ENCODE measurements at regions not wholly inside any gene's neighbourhood (a gene's known extent, or its start where the extent isn't known, plus 50 kb on each side); places are given as distances from the start of the nearest gene placed in this dataset.

DNA sequence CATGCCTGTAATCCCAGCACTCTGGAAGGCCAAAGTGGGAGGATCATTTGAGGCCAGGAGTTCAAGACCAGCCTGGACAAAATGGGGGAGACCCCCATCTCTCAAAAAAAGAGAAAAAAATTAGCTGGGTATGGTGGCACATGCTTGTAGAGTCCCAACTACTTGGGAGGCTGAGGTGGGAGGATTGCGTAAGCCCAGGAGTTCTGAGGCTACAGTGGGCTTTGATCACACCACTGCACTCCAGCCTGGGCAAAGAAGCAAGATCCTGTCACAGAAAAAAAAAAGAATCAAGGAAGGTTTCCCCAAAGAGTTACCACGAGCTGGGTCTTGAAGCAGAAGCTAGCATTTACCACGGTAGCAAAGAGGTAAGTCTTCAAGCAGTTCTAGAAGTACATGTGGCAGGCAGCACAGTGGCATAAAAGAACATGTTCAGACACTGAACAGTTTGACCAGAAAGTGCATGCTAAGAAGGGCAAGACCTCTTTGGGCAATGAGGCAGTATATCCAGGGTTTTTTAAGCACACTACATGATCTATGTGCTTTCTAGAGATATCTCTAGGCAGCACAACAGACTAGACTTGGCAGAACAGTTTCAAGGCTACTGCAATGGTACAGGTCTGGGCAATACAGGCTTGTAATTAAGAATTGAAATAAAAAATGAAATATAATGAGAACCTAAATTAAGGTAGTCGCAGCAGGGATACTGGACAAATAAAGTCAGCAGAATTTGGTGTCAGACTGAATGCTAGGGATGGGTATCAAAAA is 418.5 kb downstream of the SHQ1 start:
- H3K36me3 Mint-ChIP-seq (ENCODE audit: low read depth): peaks cover 64% of the 10 kb centered on the region
- H3K9me3 Mint-ChIP-seq: peaks cover 4% of the 10 kb centered on the region
- no peaks in the 10 kb centered on the region for H3K27me3 Mint-ChIP-seq
- H3K27ac Mint-ChIP-seq: no peak overlapping the region
- no peak for ATAC-seq (replicated peaks)
- peak overlapping the region; percentile 39 for H3K4me3 Mint-ChIP-seq
- peaks cover 58% of the 10 kb centered on the region for H3K4me1 Mint-ChIP-seq

DNA sequence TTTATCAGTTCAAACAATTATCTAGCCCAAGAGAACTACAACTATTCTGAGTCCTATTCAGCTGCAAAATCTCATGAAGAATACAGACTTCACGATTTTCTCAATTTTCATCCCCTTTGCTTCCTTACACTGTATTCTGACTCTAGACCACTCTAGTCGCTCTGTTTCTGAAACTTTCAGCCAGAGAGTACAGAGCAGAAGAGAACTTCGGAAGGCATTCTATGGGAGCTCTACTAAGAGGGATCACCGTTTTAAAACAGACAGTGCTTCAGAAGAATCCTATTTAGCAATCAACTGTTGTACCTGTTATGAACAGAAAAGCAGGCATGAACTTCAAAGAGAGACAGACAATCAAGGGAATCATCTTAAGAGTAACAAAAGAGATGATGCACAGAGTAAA is 419.4 kb downstream of the SHQ1 start:
- no peaks in the 10 kb centered on the region for H3K9me3 Mint-ChIP-seq
- H3K27me3 Mint-ChIP-seq: no peaks in the 10 kb centered on the region
- H3K4me3 Mint-ChIP-seq: peak overlapping the region; percentile 39
- H3K27ac Mint-ChIP-seq: peak overlapping the region; percentile 56
- ATAC-seq (replicated peaks): peak; percentile 24
- H3K4me1 Mint-ChIP-seq: peaks cover 51% of the 10 kb centered on the region
- peaks cover 64% of the 10 kb centered on the region for H3K36me3 Mint-ChIP-seq (ENCODE audit: low read depth)

DNA sequence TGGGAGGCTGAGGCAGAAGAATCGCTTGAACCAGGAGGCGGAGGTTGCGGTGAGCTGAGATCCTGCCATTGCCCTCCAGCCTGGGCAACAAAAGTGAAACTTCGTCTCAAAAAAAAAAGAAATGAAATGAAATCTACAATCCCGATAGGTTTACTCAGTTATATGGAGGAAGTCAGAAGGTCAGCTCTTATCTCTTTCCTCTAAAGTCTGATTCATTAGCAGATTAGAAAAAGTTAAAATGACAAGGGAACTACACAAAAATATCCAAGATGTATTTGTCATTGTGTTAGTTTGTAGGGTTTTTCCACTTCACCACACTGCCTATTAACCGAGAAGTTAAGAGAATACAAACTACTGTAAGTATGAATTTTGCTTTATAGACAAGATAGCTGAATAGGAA is 420.6 kb downstream of the SHQ1 start:
- Mint-ChIP-seq H3K27me3 (no peaks in the 10 kb centered on the region), H3K36me3 (ENCODE audit: low read depth) (peaks cover 62% of the 10 kb centered on the region), H3K4me3 (peak overlapping the region; percentile 64), H3K4me1 (peaks cover 40% of the 10 kb centered on the region), H3K27ac (peak overlapping the region; percentile 92), H3K9me3 (no peaks in the 10 kb centered on the region)
- ATAC-seq (replicated peaks): peak; percentile 71

DNA sequence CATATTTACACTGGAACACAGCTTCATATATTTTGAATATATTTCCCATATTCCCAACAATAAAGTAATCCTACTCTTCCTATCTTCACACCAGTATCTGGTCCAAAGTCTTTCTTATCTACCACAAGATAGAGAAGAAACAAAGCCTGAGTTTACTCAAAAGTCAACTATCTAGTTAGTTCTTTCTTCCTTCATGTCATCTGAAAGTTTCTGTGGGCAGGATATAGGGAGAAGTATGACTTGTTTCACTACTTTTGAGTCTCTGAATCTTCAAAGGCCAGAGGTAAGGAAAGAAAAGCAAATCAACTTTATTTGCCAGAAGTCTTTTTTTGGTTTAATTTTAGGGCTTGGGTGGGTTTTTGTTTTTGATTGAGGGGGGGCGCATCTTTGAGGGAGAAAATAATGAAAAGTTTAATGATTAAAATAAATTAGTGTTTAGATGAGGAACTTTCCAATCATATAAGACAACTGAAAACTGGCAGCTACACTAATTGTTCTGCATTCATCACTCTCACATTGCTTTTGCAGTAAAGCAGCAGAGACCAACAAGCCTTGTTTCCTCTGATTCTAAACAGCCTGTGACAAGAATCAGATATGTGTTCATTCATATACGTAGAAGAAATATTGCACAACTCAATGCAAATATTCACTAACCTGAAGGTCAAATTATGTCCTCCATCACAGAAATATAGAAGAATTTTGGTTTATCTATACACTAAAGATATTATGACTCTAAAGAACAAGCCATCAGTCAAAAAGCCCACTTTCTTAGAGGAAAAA is 421.4 kb downstream of the SHQ1 start:
- Mint-ChIP-seq H3K27ac (peak overlapping the region; percentile 92), H3K27me3 (no peaks in the 10 kb centered on the region), H3K4me3 (peak overlapping the region; percentile 64), H3K9me3 (no peaks in the 10 kb centered on the region), H3K4me1 (peaks cover 44% of the 10 kb centered on the region), H3K36me3 (ENCODE audit: low read depth) (peaks cover 62% of the 10 kb centered on the region)
- ATAC-seq (replicated peaks): peak; percentile 71

DNA sequence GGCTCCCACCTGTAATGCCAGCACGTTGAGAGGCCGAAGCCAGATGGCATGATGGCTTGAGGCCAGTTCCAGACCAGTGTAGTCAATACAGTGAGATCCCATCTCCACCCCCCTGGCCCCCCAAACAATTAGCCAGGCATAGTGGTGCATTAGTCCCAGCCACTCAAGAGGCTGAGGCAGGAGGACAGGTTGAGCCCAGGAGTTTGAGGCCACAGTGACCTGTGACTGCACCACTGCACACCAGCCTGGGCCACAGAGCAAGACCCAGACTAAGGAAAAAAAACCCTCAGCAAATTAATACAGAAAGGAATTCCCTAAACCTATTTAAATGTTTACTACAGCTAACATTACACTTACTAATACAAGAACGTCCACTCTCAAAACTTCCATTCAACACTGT is 424.6 kb downstream of the SHQ1 start:
- peaks cover 50% of the 10 kb centered on the region for H3K4me1 Mint-ChIP-seq
- H3K36me3 Mint-ChIP-seq (ENCODE audit: low read depth): peaks cover 77% of the 10 kb centered on the region
- no peaks in the 10 kb centered on the region for H3K9me3 Mint-ChIP-seq
- no peak for ATAC-seq (replicated peaks)
- no peaks in the 10 kb centered on the region for H3K27me3 Mint-ChIP-seq
- H3K4me3 Mint-ChIP-seq: no peak overlapping the region
- H3K27ac Mint-ChIP-seq: no peak overlapping the region

DNA sequence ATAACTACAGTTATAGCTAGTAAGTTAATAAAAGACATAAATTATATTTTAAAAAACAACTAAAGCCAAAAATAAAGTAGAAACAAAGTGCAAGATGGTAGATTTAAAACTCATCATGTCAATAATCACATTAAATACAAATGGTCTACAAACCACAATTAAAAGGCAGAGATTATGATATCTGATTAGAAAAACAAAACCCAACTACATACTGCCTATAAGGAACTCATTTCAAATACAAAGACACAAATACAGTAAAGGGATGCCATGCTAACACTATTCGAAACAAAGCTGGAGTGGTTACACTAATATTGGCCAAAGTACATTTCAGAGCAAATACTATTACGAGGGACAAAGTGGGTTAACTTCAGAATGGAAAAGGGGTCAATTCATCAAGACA is 426.5 kb downstream of the SHQ1 start:
- no peak overlapping the region for H3K27ac Mint-ChIP-seq
- H3K27me3 Mint-ChIP-seq: no peaks in the 10 kb centered on the region
- H3K4me3 Mint-ChIP-seq: no peak overlapping the region
- H3K36me3 Mint-ChIP-seq (ENCODE audit: low read depth): peaks cover 72% of the 10 kb centered on the region
- peaks cover 45% of the 10 kb centered on the region for H3K4me1 Mint-ChIP-seq
- ATAC-seq (replicated peaks): no peak
- no peaks in the 10 kb centered on the region for H3K9me3 Mint-ChIP-seq

DNA sequence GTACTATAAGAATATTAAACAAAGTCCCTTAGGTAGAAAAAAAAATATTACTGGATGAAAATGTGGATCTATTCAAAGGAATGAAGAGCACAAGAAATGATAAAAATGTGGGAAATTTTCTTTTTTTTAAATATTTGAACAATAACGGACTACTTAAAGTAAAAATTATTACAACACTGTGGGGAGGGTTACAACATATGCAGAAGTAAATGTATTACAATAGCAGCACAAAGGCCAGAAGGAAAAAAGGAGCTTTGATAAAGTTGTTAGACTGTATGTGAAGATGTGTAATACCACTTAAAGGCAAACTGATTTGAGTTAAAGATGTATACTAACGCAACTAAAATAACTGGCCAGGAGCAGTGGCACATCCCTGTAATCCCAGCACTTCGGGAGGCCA is 427.1 kb downstream of the SHQ1 start:
- Mint-ChIP-seq H3K36me3 (ENCODE audit: low read depth) (peaks cover 72% of the 10 kb centered on the region), H3K27me3 (no peaks in the 10 kb centered on the region), H3K4me1 (peaks cover 38% of the 10 kb centered on the region), H3K27ac (no peak overlapping the region), H3K4me3 (no peak overlapping the region), H3K9me3 (no peaks in the 10 kb centered on the region)
- ATAC-seq (replicated peaks): no peak

DNA sequence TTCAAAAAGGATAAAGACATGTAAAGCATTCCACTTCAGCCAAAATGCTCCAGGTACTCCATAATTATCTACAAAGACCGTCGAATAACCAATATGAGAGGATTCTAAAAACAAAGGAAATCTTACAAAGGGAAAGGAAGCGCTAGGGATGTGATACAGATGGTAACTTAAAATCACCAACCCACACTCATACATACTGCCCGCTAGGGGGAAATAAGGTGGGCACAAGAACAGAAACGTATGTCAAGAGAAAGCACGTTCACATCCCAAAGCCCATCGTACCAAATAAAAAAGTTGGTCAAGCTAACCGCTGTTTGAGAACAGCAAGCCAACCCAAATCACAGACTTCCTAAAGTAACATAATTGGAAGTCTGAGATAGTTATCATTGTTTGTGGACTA is 429.4 kb downstream of the SHQ1 start:
- peak overlapping the region; percentile 34 for H3K4me3 Mint-ChIP-seq
- peak overlapping the region; percentile 23 for H3K27ac Mint-ChIP-seq
- peaks cover 61% of the 10 kb centered on the region for H3K36me3 Mint-ChIP-seq (ENCODE audit: low read depth)
- no peaks in the 10 kb centered on the region for H3K27me3 Mint-ChIP-seq
- H3K9me3 Mint-ChIP-seq: no peaks in the 10 kb centered on the region
- peaks cover 44% of the 10 kb centered on the region for H3K4me1 Mint-ChIP-seq
- no peak for ATAC-seq (replicated peaks)

DNA sequence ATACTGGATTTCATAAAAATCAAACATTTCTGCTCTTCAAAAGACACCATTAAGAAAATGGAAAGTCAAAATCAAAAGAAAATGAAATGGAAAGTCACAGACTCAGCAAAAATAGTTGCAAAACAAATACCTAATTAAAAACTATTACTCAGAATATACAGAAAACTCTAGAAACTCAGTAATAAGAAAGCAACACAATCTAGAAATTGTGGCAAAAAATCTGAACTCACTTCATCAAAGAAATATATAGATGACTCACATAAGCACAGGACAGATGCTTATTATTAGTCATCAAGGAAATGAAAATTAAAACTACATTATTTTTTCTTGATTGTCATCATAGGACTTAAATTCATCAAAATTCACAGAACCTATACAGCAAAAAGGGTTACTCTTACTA is 430.0 kb downstream of the SHQ1 start:
- no peaks in the 10 kb centered on the region for H3K27me3 Mint-ChIP-seq
- peaks cover 61% of the 10 kb centered on the region for H3K36me3 Mint-ChIP-seq (ENCODE audit: low read depth)
- peak; percentile 81 for ATAC-seq (replicated peaks)
- H3K4me3 Mint-ChIP-seq: peak overlapping the region; percentile 34
- H3K4me1 Mint-ChIP-seq: peaks cover 48% of the 10 kb centered on the region
- no peaks in the 10 kb centered on the region for H3K9me3 Mint-ChIP-seq
- peak overlapping the region; percentile 23 for H3K27ac Mint-ChIP-seq

DNA sequence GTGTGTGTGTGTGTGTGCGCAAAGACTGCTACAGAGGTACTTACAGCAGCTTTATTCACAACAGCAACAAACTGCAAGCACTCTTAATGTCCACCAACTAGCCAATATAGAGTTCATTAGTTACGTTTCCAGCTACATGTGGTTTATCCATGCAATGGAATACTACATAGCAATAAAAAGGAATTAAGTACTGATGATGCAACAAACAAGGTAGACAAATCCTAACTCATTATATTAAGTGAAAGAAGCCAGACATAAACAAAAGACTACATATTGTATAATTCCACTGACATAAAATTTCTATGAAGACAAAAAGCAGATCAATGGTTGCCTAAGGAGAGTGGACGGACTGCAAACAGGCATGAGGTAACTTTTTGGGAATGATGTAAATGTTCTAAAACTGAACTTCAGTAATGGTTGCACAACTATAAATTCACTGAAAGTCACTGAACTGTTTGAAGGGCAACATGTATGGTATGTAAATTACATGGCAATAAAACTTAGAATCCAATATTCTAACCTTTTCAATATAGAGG is 433.7 kb downstream of the SHQ1 start:
- ATAC-seq (replicated peaks): no peak
- H3K9me3 Mint-ChIP-seq: no peaks in the 10 kb centered on the region
- no peak overlapping the region for H3K27ac Mint-ChIP-seq
- no peak overlapping the region for H3K4me3 Mint-ChIP-seq
- H3K36me3 Mint-ChIP-seq (ENCODE audit: low read depth): peaks cover 33% of the 10 kb centered on the region
- H3K27me3 Mint-ChIP-seq: no peaks in the 10 kb centered on the region
- H3K4me1 Mint-ChIP-seq: peaks cover 61% of the 10 kb centered on the region

DNA sequence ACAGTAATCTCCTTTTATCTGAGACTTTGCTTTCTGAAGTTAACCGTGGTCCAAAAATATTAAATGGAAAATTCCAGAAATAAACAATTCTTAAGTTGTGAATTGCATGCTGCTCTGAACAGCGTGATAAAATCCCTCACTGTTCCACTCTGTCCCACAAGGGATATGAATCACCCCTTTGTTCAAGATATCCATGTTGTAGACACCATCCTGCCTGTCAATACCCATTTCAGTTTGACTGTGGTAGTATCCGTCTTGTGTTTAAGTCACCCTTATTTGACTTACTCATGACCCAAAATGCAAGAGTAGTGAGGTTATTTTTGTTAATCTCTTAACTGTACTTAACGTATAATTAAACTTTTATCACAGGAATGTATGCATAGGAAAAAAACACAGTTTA is 435.0 kb downstream of the SHQ1 start:
- ATAC-seq (replicated peaks): peak; percentile 95
- Mint-ChIP-seq H3K36me3 (ENCODE audit: low read depth) (peaks cover 42% of the 10 kb centered on the region), H3K27me3 (no peaks in the 10 kb centered on the region), H3K9me3 (no peaks in the 10 kb centered on the region), H3K27ac (peak overlapping the region; percentile 72), H3K4me1 (peaks cover 60% of the 10 kb centered on the region), H3K4me3 (peak overlapping the region; percentile 59)

DNA sequence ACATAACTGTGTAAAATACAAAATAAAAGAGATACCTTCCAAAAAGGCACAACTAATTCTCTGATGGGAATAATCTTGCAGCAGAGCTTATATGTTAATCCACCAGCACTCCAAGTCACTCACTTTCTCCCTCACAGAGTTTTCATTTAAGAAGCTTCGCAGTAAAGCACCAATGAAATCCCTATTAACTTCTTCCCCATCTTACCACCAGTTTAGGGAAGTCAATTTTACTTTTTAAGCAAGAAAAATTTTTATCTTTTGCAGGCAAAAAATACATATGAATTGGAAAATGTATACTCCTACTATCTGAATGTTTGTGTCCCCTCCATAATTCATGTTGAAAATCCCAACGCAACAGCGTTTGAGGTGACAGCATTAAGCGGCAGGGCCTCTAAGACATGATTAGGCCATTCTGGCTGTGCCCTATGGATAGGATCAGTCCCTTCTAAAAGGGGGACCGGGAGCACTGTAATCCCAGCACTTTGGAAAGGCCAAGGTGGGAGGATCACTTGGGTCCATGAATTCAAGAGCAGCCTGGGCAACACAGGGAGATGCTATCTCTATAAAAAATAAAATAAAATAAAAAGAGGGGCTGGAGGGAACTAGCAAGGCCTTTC is 435.8 kb downstream of the SHQ1 start:
- peaks cover 67% of the 10 kb centered on the region for H3K4me1 Mint-ChIP-seq
- H3K27me3 Mint-ChIP-seq: no peaks in the 10 kb centered on the region
- peaks cover 45% of the 10 kb centered on the region for H3K36me3 Mint-ChIP-seq (ENCODE audit: low read depth)
- no peaks in the 10 kb centered on the region for H3K9me3 Mint-ChIP-seq
- ATAC-seq (replicated peaks): no peak
- no peak overlapping the region for H3K4me3 Mint-ChIP-seq
- H3K27ac Mint-ChIP-seq: no peak overlapping the region

DNA sequence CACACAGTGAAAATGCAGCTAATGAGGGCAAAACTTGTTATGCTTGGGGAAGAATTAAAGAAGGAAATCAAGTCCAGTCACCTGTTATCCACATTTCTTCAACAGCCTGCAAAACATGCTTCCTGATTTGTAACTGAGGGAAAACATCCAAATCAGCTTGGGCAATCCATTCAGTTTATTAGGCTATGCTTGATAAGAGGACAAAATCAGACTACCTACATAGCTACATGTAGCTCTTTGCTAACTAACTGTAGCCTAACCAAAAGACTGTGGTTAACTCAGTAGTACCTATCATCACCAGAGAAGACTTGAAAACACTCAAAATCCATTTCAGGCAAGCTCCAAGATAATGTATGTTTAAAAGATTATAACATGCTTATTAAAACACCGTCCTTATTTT is 436.4 kb downstream of the SHQ1 start:
- Mint-ChIP-seq H3K36me3 (ENCODE audit: low read depth) (peaks cover 46% of the 10 kb centered on the region), H3K4me3 (no peak overlapping the region), H3K27me3 (no peaks in the 10 kb centered on the region), H3K9me3 (no peaks in the 10 kb centered on the region), H3K27ac (no peak overlapping the region), H3K4me1 (peaks cover 68% of the 10 kb centered on the region)
- ATAC-seq (replicated peaks): no peak

DNA sequence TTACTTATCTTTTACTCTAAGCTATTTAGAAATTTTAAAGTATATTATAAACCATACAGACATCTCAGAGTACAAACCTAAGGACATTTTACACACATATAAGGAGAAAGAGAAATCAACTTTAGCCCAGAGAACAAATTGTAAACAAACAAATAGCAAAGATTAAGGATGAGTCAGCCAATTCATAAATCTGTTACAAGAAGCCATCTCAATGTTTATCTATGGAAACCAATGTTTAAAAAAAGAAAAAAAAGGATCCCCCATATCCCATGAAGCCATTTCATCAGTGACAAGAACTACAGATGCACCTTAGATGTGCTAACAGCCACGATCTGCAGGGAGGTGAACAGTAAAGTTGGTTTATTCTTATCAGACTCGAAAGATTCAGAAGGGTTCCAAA is 437.1 kb downstream of the SHQ1 start:
- no peak overlapping the region for H3K27ac Mint-ChIP-seq
- H3K9me3 Mint-ChIP-seq: no peaks in the 10 kb centered on the region
- H3K4me3 Mint-ChIP-seq: no peak overlapping the region
- ATAC-seq (replicated peaks): no peak
- peaks cover 40% of the 10 kb centered on the region for H3K36me3 Mint-ChIP-seq (ENCODE audit: low read depth)
- no peaks in the 10 kb centered on the region for H3K27me3 Mint-ChIP-seq
- peaks cover 75% of the 10 kb centered on the region for H3K4me1 Mint-ChIP-seq

All from activated T-helper 17 cell treated with anti-CD3 and anti-CD28 coated beads, Interleukin-2, amount 50 U/mL, for 72 hours (primary cell).